Left lung (tissue), 4 donors: ENCODE measurements at regions not wholly inside any gene's neighbourhood (a gene's known extent, or its start where the extent isn't known, plus 50 kb on each side); places are given as distances from the start of the nearest gene placed in this dataset.

Experiments
- ATAC-seq: fragments of 200-7000 bp; cut with Tn5 transposase; one replicate; pipeline ENCODE4 v1.9.1; 2020; ENCODE audit warnings: moderate library complexity
- DNase-seq, 4 donors: peaks; one replicate each; pipeline ENCODE4 v3.0.0-alpha.2; 2013 to 2020
- H3K27ac ChIP-seq, 2 donors: fragments of 200-600 bp; sonication (generic) in 1 of 2; one replicate each; pipeline versions ENCODE4 v1.5.0 to v1.8.0; 2020 to 2021
- H3K27me3 ChIP-seq, 2 donors: fragments of 200-600 bp; sonication (generic) in 1 of 2; one replicate each; pipeline versions ENCODE4 v1.5.0 to v1.8.0; 2020 to 2021
- H3K36me3 ChIP-seq, 2 donors: fragments of 200-600 bp; sonication (generic) in 1 of 2; one replicate each; pipeline versions ENCODE4 v1.5.0 to v1.8.0; 2020 to 2021
- H3K4me1 ChIP-seq, 2 donors: fragments of 200-600 bp; one replicate each; pipeline ENCODE4 v1.8.0; 2021
- H3K4me3 ChIP-seq, 2 donors: fragments of 200-600 bp; sonication (generic) in 1 of 2; one replicate each; pipeline versions ENCODE4 v1.5.0 to v1.8.0; 2020 to 2021; ENCODE audit warnings: mild to moderate bottlenecking in 1 of 2
- H3K9me3 ChIP-seq, 2 donors: fragments of 200-600 bp; sonication (generic) in 1 of 2; one replicate each; pipeline versions ENCODE4 v1.5.0 to v1.8.0; 2020 to 2021
- intact Hi-C, 2 donors: fragments of 100-400 bp; cut with DNase I; formaldehyde crosslinking; loops; one replicate each; pipeline versions ENCODE4 v1.11.2 to v1.14.2; 2022
- TF ChIP-seq, protein P1 (sequence below), 2 donors: fragments of 200-600 bp; sonication (generic) in 1 of 2; IDR thresholded peaks; one replicate each; pipeline versions ENCODE4 v1.5.0 to v1.8.0; 2021; ENCODE audit warnings: antibody characterized with exemption in 2 of 2
- donor health status: DM: no; HTN: yes; CAD: no.
- donor health status: DM: no; HTN: no; CAD: no.

GRCh38 chr1:182181167-182181572, 119.7 kb upstream of the ZNF648 start:
- Histone ChIP-seq H3K4me3 (no peak overlapping the region), H3K27me3 (no peaks in the 10 kb centered on the region), H3K9me3 (no peaks in the 10 kb centered on the region), H3K27ac (no peak overlapping the region), H3K4me1 (peaks cover 0 to 7% of the 10 kb centered on the region in 2 donors), H3K36me3 (no peaks in the 10 kb centered on the region)
- TF ChIP-seq, protein P1, sequence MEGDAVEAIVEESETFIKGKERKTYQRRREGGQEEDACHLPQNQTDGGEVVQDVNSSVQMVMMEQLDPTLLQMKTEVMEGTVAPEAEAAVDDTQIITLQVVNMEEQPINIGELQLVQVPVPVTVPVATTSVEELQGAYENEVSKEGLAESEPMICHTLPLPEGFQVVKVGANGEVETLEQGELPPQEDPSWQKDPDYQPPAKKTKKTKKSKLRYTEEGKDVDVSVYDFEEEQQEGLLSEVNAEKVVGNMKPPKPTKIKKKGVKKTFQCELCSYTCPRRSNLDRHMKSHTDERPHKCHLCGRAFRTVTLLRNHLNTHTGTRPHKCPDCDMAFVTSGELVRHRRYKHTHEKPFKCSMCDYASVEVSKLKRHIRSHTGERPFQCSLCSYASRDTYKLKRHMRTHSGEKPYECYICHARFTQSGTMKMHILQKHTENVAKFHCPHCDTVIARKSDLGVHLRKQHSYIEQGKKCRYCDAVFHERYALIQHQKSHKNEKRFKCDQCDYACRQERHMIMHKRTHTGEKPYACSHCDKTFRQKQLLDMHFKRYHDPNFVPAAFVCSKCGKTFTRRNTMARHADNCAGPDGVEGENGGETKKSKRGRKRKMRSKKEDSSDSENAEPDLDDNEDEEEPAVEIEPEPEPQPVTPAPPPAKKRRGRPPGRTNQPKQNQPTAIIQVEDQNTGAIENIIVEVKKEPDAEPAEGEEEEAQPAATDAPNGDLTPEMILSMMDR (IDR thresholded peaks at IDR 0.05): no peak
- intact Hi-C loops: no loop called here
- ATAC-seq: peak; percentile 94
- DNase-seq: peak in 1 of 4 donors; percentile 59

- H3K27ac ChIP-seq: peak overlapping the region in 1 of 2 donors; percentile 54
- H3K27me3 ChIP-seq: no peaks in the 10 kb centered on the region
- no peak overlapping the region for H3K4me3 ChIP-seq
- H3K36me3 ChIP-seq: no peaks in the 10 kb centered on the region
- intact Hi-C loops: no loop called here
- peaks cover 0 to 37% of the 10 kb centered on the region in 2 donors for H3K4me1 ChIP-seq
- peak; percentile 62 for ATAC-seq
- H3K9me3 ChIP-seq: no peaks in the 10 kb centered on the region
- no peak for DNase-seq
- TF ChIP-seq, protein P1 (IDR thresholded peaks at IDR 0.05): no peak
Observed at GRCh38 chr1:182175361-182175931, 113.9 kb upstream of the ZNF648 start.

DNA sequence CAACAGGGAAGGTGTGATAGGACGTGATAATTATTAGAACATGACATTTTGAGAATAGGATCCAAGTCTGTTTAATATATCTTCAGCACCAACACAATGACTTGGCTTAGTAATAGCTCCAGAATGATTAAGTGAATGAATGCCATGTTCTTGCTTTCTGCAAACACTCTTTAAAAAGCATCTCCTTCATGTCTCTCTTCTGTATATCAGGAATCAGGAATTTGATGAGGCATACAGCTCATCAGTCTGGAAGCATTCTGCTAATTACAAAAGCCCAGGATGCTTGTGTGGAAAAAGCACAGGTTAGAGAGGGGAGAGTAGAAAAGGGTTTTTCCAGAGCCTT, 113.0 kb upstream of the ZNF648 start:
- TF ChIP-seq, protein P1 (IDR thresholded peaks at IDR 0.05): no peak
- DNase-seq (no peak), ATAC-seq (no peak)
- Histone ChIP-seq H3K4me3 (no peak overlapping the region), H3K36me3 (no peaks in the 10 kb centered on the region), H3K27ac (peak overlapping the region in 1 of 2 donors; percentile 54), H3K4me1 (peaks cover 0 to 46% of the 10 kb centered on the region in 2 donors), H3K27me3 (no peaks in the 10 kb centered on the region), H3K9me3 (no peaks in the 10 kb centered on the region)
- intact Hi-C loops: no loop called here

- TF ChIP-seq, protein P1 (IDR thresholded peaks at IDR 0.05): no peak
- Histone ChIP-seq H3K4me1 (peaks cover 0 to 51% of the 10 kb centered on the region in 2 donors), H3K9me3 (no peaks in the 10 kb centered on the region), H3K27ac (peak overlapping the region in 1 of 2 donors; percentile 54), H3K27me3 (no peaks in the 10 kb centered on the region), H3K4me3 (no peak overlapping the region), H3K36me3 (no peaks in the 10 kb centered on the region)
- ATAC-seq (no peak), DNase-seq (no peak)
- intact Hi-C loops: no loop called here
Observed at GRCh38 chr1:182173808-182174512, 112.4 kb upstream of the ZNF648 start.

GRCh38 chr1:182172699-182173098, 111.2 kb upstream of the ZNF648 start:
- Histone ChIP-seq H3K4me1 (peaks cover 0 to 56% of the 10 kb centered on the region in 2 donors), H3K9me3 (no peaks in the 10 kb centered on the region), H3K27me3 (no peaks in the 10 kb centered on the region), H3K36me3 (no peaks in the 10 kb centered on the region), H3K27ac (no peak overlapping the region), H3K4me3 (no peak overlapping the region)
- no peak for DNase-seq
- ATAC-seq: no peak
- TF ChIP-seq, protein P1 (IDR thresholded peaks at IDR 0.05): no peak
- intact Hi-C loops: no loop called here
